ENCODE measurements at regions not wholly inside any gene's neighbourhood (a gene's known extent, or its start where the extent isn't known, plus 50 kb on each side); places are given as distances from the start of the nearest gene placed in this dataset.

DNA sequence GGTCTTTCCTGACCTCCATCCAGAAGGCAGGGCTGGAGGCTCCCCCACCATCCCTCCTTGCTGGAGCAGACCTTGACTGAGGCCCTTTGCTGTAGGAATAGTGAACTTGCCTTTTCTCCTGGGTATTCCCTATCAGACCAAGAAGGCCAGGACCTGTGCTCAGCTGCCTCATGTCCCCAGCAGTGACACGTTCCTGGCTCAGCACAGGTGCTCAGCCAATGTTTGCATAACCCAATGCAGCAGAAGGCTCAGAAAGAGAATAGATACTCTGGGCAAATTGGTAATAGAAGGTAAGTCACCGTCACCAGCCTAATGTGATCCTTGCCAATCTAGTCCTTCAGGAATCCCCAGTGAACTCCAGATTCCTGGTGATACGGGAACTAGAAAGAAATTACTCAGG is 96.4 kb downstream of the ACTL7B start:
- H3K4me2 ChIP-seq (ENCODE audit: low read length): no peak overlapping the region
- H3K9me2 ChIP-seq (replicated peaks; ENCODE audit: control insufficient read depth, low read length): no peaks in the 10 kb centered on the region
- TF ChIP-seq CTCF (IDR thresholded peaks at IDR 0.05; ENCODE audit: low read depth, low read length, poor library complexity, severe bottlenecking) (no peak), EZH2phosphoT487 (IDR thresholded peaks at IDR 0.05; ENCODE audit: borderline replicate concordance, low read length) (no peak)
- no peaks in the 10 kb centered on the region for H3K27me3 ChIP-seq (ENCODE audit: control insufficient read depth, low read length)
- no peaks in the 10 kb centered on the region for H4K20me1 ChIP-seq (ENCODE audit: control insufficient read depth, insufficient read depth, low read depth, low read length)
- H3K27ac ChIP-seq (ENCODE audit: low read depth, low read length): no peak overlapping the region
- no peak overlapping the region for H3K4me3 ChIP-seq (ENCODE audit: low read length)
- no peaks in the 10 kb centered on the region for H3K4me1 ChIP-seq (ENCODE audit: control insufficient read depth, low read length)
- H3K9me3 ChIP-seq (ENCODE audit: control insufficient read depth, insufficient read depth, low read length): no peaks in the 10 kb centered on the region
- no peaks in the 10 kb centered on the region for H3F3A ChIP-seq (ENCODE audit: control insufficient read depth, insufficient read depth)
- no peaks in the 10 kb centered on the region for H3K36me3 ChIP-seq (ENCODE audit: control insufficient read depth, low read length)
- no peaks in the 10 kb centered on the region for H3K79me2 ChIP-seq (ENCODE audit: control insufficient read depth, low read length)

DNA sequence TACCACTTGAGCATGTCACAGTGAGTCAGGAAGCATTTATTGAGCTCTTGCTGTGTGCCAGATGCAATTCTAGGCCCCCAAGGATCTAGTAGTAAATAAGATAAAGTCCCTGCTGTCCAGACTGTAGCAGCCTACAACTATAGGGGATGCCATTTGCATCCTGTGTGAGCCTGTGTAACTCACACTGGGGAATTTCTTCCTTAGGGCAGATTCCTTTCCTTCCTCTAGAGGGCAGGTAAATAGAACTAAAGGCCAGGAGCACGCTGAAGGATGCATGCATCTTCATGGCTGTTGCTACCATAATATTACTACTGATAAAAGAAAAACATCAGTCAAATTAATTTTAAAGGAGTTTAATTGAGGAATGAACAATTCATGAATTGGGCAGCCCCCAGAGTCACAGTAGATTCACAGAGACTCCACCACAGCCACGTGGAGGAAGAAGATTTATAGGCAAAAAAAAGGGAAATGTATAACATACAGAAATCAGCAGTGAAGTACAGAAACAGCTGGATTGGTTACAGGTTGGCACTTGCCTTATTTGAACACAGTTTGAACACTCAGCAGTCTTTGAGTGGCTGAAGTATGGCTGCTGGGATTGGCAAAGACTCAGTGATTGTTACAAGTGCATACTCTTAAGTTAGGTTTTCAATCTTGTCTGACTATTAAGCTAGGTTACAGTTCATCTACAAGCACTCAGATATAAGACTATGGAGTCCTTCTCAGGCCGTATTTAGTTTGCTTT is 98.9 kb downstream of the ACTL7B start:
- no peaks in the 10 kb centered on the region for H3K27me3 ChIP-seq (ENCODE audit: control insufficient read depth, low read length)
- no peaks in the 10 kb centered on the region for H3K4me1 ChIP-seq (ENCODE audit: control insufficient read depth, low read length)
- H3K27ac ChIP-seq (ENCODE audit: low read depth, low read length): no peak overlapping the region
- no peaks in the 10 kb centered on the region for H3K9me2 ChIP-seq (replicated peaks; ENCODE audit: control insufficient read depth, low read length)
- H3K9me3 ChIP-seq (ENCODE audit: control insufficient read depth, insufficient read depth, low read length): no peaks in the 10 kb centered on the region
- H3F3A ChIP-seq (ENCODE audit: control insufficient read depth, insufficient read depth): no peaks in the 10 kb centered on the region
- TF ChIP-seq EZH2phosphoT487 (IDR thresholded peaks at IDR 0.05; ENCODE audit: borderline replicate concordance, low read length) (no peak), CTCF (IDR thresholded peaks at IDR 0.05; ENCODE audit: low read depth, low read length, poor library complexity, severe bottlenecking) (no peak)
- H3K4me2 ChIP-seq (ENCODE audit: low read length): no peak overlapping the region
- no peak overlapping the region for H3K4me3 ChIP-seq (ENCODE audit: low read length)
- H3K36me3 ChIP-seq (ENCODE audit: control insufficient read depth, low read length): no peaks in the 10 kb centered on the region
- no peaks in the 10 kb centered on the region for H3K79me2 ChIP-seq (ENCODE audit: control insufficient read depth, low read length)
- H4K20me1 ChIP-seq (ENCODE audit: control insufficient read depth, insufficient read depth, low read depth, low read length): no peaks in the 10 kb centered on the region

DNA sequence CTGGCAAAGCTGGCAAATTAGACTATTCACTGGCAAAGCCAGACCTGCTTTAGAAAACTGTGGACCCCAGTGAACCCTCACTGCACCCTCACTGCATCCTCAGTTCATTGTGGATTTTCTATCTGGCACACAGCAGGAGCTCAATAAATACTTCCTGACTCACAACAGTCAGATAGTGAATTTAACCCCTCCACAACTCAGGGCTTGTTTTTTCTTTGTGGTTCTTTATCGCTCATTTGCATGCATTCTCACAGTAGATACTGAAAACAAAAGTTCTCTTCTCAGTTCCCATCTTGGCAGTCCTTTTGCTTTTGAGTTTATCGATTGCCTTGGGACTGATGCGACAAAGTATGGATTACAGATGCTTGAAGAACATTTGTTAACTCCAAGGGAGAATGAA is 99.8 kb downstream of the ACTL7B start:
- H3K27ac ChIP-seq (ENCODE audit: low read depth, low read length): no peak overlapping the region
- H3K9me3 ChIP-seq (ENCODE audit: control insufficient read depth, insufficient read depth, low read length): no peaks in the 10 kb centered on the region
- H3K9me2 ChIP-seq (replicated peaks; ENCODE audit: control insufficient read depth, low read length): no peaks in the 10 kb centered on the region
- no peak overlapping the region for H3K4me2 ChIP-seq (ENCODE audit: low read length)
- no peaks in the 10 kb centered on the region for H3K4me1 ChIP-seq (ENCODE audit: control insufficient read depth, low read length)
- H3F3A ChIP-seq (ENCODE audit: control insufficient read depth, insufficient read depth): no peaks in the 10 kb centered on the region
- no peaks in the 10 kb centered on the region for H3K27me3 ChIP-seq (ENCODE audit: control insufficient read depth, low read length)
- H3K79me2 ChIP-seq (ENCODE audit: control insufficient read depth, low read length): no peaks in the 10 kb centered on the region
- no peak overlapping the region for H3K4me3 ChIP-seq (ENCODE audit: low read length)
- H4K20me1 ChIP-seq (ENCODE audit: control insufficient read depth, insufficient read depth, low read depth, low read length): no peaks in the 10 kb centered on the region
- no peaks in the 10 kb centered on the region for H3K36me3 ChIP-seq (ENCODE audit: control insufficient read depth, low read length)
- TF ChIP-seq CTCF (IDR thresholded peaks at IDR 0.05; ENCODE audit: low read depth, low read length, poor library complexity, severe bottlenecking): no peak
- TF ChIP-seq EZH2phosphoT487 (IDR thresholded peaks at IDR 0.05; ENCODE audit: borderline replicate concordance, low read length): no peak
